ENCODE measurements at regions not wholly inside any gene's neighbourhood (a gene's known extent, or its start where the extent isn't known, plus 50 kb on each side); places are given as distances from the start of the nearest gene placed in this dataset.
A peak's percentile ranks its signal among the peaks of the same experiment; 100 is the strongest.

- H3K4me1 ChIP-seq (ENCODE audit: control insufficient read depth, insufficient read depth, low read length): peaks cover 2% of the 10 kb centered on the region
- no peak overlapping the region for H2BK120ac ChIP-seq (ENCODE audit: low read depth, low read length)
- no peak overlapping the region for H3K27ac ChIP-seq (ENCODE audit: insufficient read depth, low read length)
- H4K20me1 ChIP-seq (ENCODE audit: insufficient read depth, low read length): no peaks in the 10 kb centered on the region
- ATAC-seq (ENCODE audit: low read depth) (peak; percentile 74), DNase-seq (peak; percentile 50)
- no peak overlapping the region for H3K9ac ChIP-seq (ENCODE audit: low read depth, low read length)
- no peak overlapping the region for H4K91ac ChIP-seq (ENCODE audit: insufficient read depth, low read depth, low read length)
- intact Hi-C loops (cut with micrococcal nuclease): no loop called here
- ChIA-PET POLR2A (ENCODE audit: unreplicated experiment) (no interaction called here), CTCF (no interaction called here)
- H3K4ac ChIP-seq (ENCODE audit: low read depth, low read length): no peak overlapping the region
- H3K56ac ChIP-seq (ENCODE audit: extremely low read depth, insufficient read depth, low read length): no peak overlapping the region
- no peak overlapping the region for H3K23ac ChIP-seq (ENCODE audit: low read depth, low read length)
- no peaks in the 10 kb centered on the region for H3K9me1 ChIP-seq (ENCODE audit: insufficient read depth, low read length)
- no peak overlapping the region for H2AK5ac ChIP-seq (ENCODE audit: low read depth, low read length)
- H3K36me3 ChIP-seq (ENCODE audit: control insufficient read depth, insufficient read depth, low read length): no peaks in the 10 kb centered on the region
- dilution Hi-C loops (cut with HindIII; ENCODE audit: low sequenced_read_pairs, unreplicated experiment): no loop called here
- H4K8ac ChIP-seq (ENCODE audit: low read depth in 2 of 2, low read length in 2 of 2): no peak overlapping the region
- no peak overlapping the region for H2BK5ac ChIP-seq (ENCODE audit: low read depth, low read length, poor library complexity, severe bottlenecking)
- H3K18ac ChIP-seq (ENCODE audit: low read depth, low read length): no peak overlapping the region
- TF ChIP-seq MXI1 (IDR thresholded peaks at IDR 0.05; ENCODE audit: borderline replicate concordance, low read depth, low read length): no peak
- no peak for TF ChIP-seq USF2 (IDR thresholded peaks at IDR 0.05; ENCODE audit: low read depth, low read length)
- TF ChIP-seq RAD21 (IDR thresholded peaks at IDR 0.05; ENCODE audit: low read length): no peak
- no peak for TF ChIP-seq NFE2L2 (IDR thresholded peaks at IDR 0.05; ENCODE audit: low read depth, low read length)
- TF ChIP-seq FOS (IDR thresholded peaks at IDR 0.05; ENCODE audit: low read depth, low read length): no peak
- no peak for TF ChIP-seq ELK1 (IDR thresholded peaks at IDR 0.05; ENCODE audit: borderline replicate concordance, low read depth, low read length)
- no peak for TF ChIP-seq RFX5 (IDR thresholded peaks at IDR 0.05; ENCODE audit: low read depth, low read length)
- TF ChIP-seq, protein P1, sequence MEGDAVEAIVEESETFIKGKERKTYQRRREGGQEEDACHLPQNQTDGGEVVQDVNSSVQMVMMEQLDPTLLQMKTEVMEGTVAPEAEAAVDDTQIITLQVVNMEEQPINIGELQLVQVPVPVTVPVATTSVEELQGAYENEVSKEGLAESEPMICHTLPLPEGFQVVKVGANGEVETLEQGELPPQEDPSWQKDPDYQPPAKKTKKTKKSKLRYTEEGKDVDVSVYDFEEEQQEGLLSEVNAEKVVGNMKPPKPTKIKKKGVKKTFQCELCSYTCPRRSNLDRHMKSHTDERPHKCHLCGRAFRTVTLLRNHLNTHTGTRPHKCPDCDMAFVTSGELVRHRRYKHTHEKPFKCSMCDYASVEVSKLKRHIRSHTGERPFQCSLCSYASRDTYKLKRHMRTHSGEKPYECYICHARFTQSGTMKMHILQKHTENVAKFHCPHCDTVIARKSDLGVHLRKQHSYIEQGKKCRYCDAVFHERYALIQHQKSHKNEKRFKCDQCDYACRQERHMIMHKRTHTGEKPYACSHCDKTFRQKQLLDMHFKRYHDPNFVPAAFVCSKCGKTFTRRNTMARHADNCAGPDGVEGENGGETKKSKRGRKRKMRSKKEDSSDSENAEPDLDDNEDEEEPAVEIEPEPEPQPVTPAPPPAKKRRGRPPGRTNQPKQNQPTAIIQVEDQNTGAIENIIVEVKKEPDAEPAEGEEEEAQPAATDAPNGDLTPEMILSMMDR (conservative IDR thresholded peaks at IDR 0.05; ENCODE audit: low read depth, low read length): no peak
- no peak for TF ChIP-seq SMC3 (IDR thresholded peaks at IDR 0.05; ENCODE audit: low read depth, low read length)
- no peak for TF ChIP-seq POLR2A (IDR thresholded peaks at IDR 0.05; ENCODE audit: low read depth, low read length)
- TF ChIP-seq MAFK (IDR thresholded peaks at IDR 0.05; ENCODE audit: low read depth, low read length): no peak
- TF ChIP-seq RCOR1 (IDR thresholded peaks at IDR 0.05; ENCODE audit: insufficient replicate concordance, low read length): no peak
- in situ Hi-C loops (cut with MboI; ENCODE audit: low sequenced_read_pairs): no loop called here
- no peak overlapping the region for H3K4me2 ChIP-seq (ENCODE audit: low read depth, low read length)
- no peak overlapping the region for H3K14ac ChIP-seq (replicated peaks; ENCODE audit: low read depth, low read length)
- H2BK15ac ChIP-seq (ENCODE audit: low read depth, low read length): no peak overlapping the region
- no TSS peak for BruUV-seq (replicated peaks)
- no peaks in the 10 kb centered on the region for H3K9me3 ChIP-seq (ENCODE audit: control insufficient read depth, insufficient read depth, low read length)
- peak overlapping the region; percentile 68 for H2AFZ ChIP-seq (replicated peaks; ENCODE audit: low read length, poor library complexity)
- no peak overlapping the region for H4K5ac ChIP-seq (ENCODE audit: low read depth, low read length)
- no peak overlapping the region for H2AK9ac ChIP-seq (replicated peaks; ENCODE audit: low read depth, low read length, poor library complexity)
- WGBS, 2 experiments (ENCODE audit: extremely low coverage in 2 of 2, insufficient read length in 1 of 2): no CpG with 5 or more reads among the region's 3 CpGs
- H3K79me1 ChIP-seq (ENCODE audit: low read depth in 1 of 2, low read length in 2 of 2): no peaks in the 10 kb centered on the region
- no peaks in the 10 kb centered on the region for H3K27me3 ChIP-seq (ENCODE audit: control insufficient read depth, insufficient read depth, low read length)
- no peak overlapping the region for H2BK20ac ChIP-seq (ENCODE audit: low read depth, low read length)
- H3K4me3 ChIP-seq (ENCODE audit: insufficient read depth, low read depth, low read length): no peak overlapping the region
Observed at GRCh38 chr14:86221755-86222154, 691.8 kb downstream of the FLRT2 start.

Measured in IMR-90 (cell line).